Neural cell (in vitro differentiated cells): ENCODE measurements at regions not wholly inside any gene's neighbourhood (a gene's known extent, or its start where the extent isn't known, plus 50 kb on each side); places are given as distances from the start of the nearest gene placed in this dataset.

Experiments used
- H2AFZ ChIP-seq: fragments of 200-600, 300-800 bp; sonication (generic), shearing (Covaris generic); 2 replicates; pipeline ENCODE4 v1.6.0; 2014; ENCODE audit warnings: low read depth, mild to moderate bottlenecking, antibody characterized with exemption, low read length, moderate library complexity
- H3F3A ChIP-seq: fragments of 200-600 bp; shearing (Covaris generic); 2 replicates; pipeline ENCODE4 v1.6.1; 2016; ENCODE audit warnings: mild to moderate bottlenecking, moderate library complexity, mixed read lengths, antibody characterized with exemption, low read length; ENCODE audit not compliant: insufficient read depth, poor library complexity, severe bottlenecking
- H3K27ac ChIP-seq: fragments of 200-600, 300-800 bp; sonication (generic), shearing (Covaris generic); 2 replicates; pipeline ENCODE4 v1.5.1; 2014; ENCODE audit warnings: mild to moderate bottlenecking, low read length, moderate library complexity
- H3K27me3 ChIP-seq: fragments of 300-800, 200-600 bp; sonication (generic), shearing (Covaris generic); 2 replicates; pipeline ENCODE4 v1.6.0; 2014; ENCODE audit warnings: mild to moderate bottlenecking, low read depth, low read length, moderate library complexity; ENCODE audit not compliant: insufficient read depth
- H3K36me3 ChIP-seq: fragments of 300-800, 200-600 bp; sonication (generic), shearing (Covaris generic); 2 replicates; pipeline ENCODE4 v1.5.1; 2014; ENCODE audit warnings: mild to moderate bottlenecking, antibody characterized with exemption, low read length, moderate library complexity; ENCODE audit not compliant: insufficient read depth
- H3K4me2 ChIP-seq: fragments of 300-800, 200-600 bp; sonication (generic), shearing (Covaris generic); 2 replicates; pipeline ENCODE4 v1.6.0; 2014; ENCODE audit warnings: mild to moderate bottlenecking, low read length
- H3K4me3 ChIP-seq: fragments of 300-800, 200-600 bp; sonication (generic), shearing (Covaris generic); 2 replicates; pipeline ENCODE4 v1.5.1; 2014; ENCODE audit warnings: mild to moderate bottlenecking, low read length, moderate library complexity
- H3K79me2 ChIP-seq: fragments of 200-600 bp; shearing (Covaris generic); replicated peaks from 2 replicates; pipeline ENCODE4 v1.6.0; 2014; ENCODE audit warnings: mild to moderate bottlenecking, low read length, moderate library complexity; ENCODE audit not compliant: insufficient read depth
- H3K9ac ChIP-seq: fragments of 300-800, 200-600 bp; sonication (generic), shearing (Covaris generic); 2 replicates; pipeline ENCODE4 v1.6.1; 2016; ENCODE audit warnings: mild to moderate bottlenecking, low read length, mixed read lengths
- H3K9me2 ChIP-seq: fragments of 200-600 bp; shearing (Covaris generic); 2 replicates; pipeline ENCODE4 v1.6.1; 2016; ENCODE audit warnings: mild to moderate bottlenecking, low read length, mixed read lengths; ENCODE audit not compliant: insufficient read depth
- H3K9me3 ChIP-seq: fragments of 200-600, 300-800 bp; sonication (generic), shearing (Covaris generic); 2 replicates; pipeline ENCODE4 v1.6.1; 2016; ENCODE audit warnings: mild to moderate bottlenecking, mixed run types, low read length, moderate library complexity, mixed read lengths
- H4K20me1 ChIP-seq: fragments of 200-600 bp; shearing (Covaris generic); 2 replicates; pipeline ENCODE4 v1.6.1; 2016; ENCODE audit warnings: mild to moderate bottlenecking, mixed run types; ENCODE audit not compliant: insufficient read depth
- EP300 ChIP-seq: fragments of 450-650 bp; conservative IDR thresholded peaks from 2 replicates; pipeline ENCODE4 v1.6.1; 2014; ENCODE audit warnings: antibody characterized with exemption, mild to moderate bottlenecking, moderate library complexity; ENCODE audit not compliant: poor library complexity, severe bottlenecking
- EZH2 ChIP-seq: fragments of 200-600, 300-800 bp; shearing (Covaris generic), sonication (generic); IDR thresholded peaks from 2 replicates; pipeline ENCODE4 v1.6.1; 2014; ENCODE audit warnings: antibody characterized with exemption, low read length, borderline replicate concordance, mild to moderate bottlenecking; ENCODE audit not compliant: insufficient read depth, poor library complexity, severe bottlenecking
- MXI1 ChIP-seq: fragments of 450-650 bp; conservative IDR thresholded peaks from 2 replicates; pipeline ENCODE4 v1.6.1; 2014; ENCODE audit warnings: antibody characterized with exemption, mild to moderate bottlenecking; ENCODE audit not compliant: poor library complexity, severe bottlenecking
- POLR2AphosphoS5 ChIP-seq: IDR thresholded peaks from 2 replicates; pipeline ENCODE4 v1.6.1; 2012
- RAD21 ChIP-seq: fragments of 450-650 bp; conservative IDR thresholded peaks from 2 replicates; pipeline ENCODE4 v1.6.1; 2014; ENCODE audit warnings: antibody characterized with exemption, mild to moderate bottlenecking, moderate library complexity
- SMC3 ChIP-seq: fragments of 450-650 bp; conservative IDR thresholded peaks from 2 replicates; pipeline ENCODE4 v1.6.1; 2014; ENCODE audit warnings: antibody characterized with exemption, mild to moderate bottlenecking, moderate library complexity; ENCODE audit not compliant: poor library complexity
- TAF1 ChIP-seq: IDR thresholded peaks from 2 replicates; pipeline ENCODE4 v1.6.1; 2012; ENCODE audit warnings: low read depth
- TF ChIP-seq, protein P1 (sequence below): IDR thresholded peaks from 2 replicates; pipeline ENCODE4 v1.6.1; 2012; ENCODE audit warnings: borderline replicate concordance
- TF ChIP-seq, protein P2 (sequence below): fragments of 450-650 bp; IDR thresholded peaks from 2 replicates; pipeline ENCODE4 v1.5.1; 2014; ENCODE audit warnings: antibody characterized with exemption, mild to moderate bottlenecking, moderate library complexity; ENCODE audit not compliant: poor library complexity, severe bottlenecking

DNA sequence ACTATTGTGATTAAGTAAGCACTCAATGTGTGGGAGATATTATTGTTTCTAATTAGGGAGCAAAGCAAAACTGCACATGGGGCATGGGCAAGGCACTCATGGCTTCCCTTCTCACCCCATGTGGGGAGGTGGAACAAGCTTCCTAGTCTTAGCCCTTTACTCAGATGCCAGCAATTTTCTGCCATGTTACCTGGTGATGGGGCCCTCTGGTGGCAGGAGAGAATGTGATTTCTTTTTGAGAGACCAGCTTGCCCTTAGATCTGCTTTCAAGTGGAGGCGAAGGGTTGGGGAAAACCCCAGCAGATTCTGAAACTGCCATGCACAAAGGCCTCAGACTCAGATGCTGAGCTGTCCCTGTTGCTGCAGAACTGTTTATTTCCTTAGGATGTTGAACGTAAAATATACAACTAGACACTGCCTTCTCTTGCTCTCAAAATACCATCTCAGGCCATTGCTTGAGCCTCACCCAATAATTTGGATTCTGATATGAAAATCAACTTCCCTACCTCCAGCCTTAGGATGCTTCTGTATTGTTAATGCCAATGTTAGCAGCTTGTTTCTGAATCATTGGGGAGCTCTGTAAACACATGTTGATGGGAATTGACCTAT is 130.2 kb upstream of the TPRG1 start:
- H2AFZ ChIP-seq, result no peak overlapping the region
- no peaks in the 10 kb centered on the region for H3K36me3 ChIP-seq

DNA sequence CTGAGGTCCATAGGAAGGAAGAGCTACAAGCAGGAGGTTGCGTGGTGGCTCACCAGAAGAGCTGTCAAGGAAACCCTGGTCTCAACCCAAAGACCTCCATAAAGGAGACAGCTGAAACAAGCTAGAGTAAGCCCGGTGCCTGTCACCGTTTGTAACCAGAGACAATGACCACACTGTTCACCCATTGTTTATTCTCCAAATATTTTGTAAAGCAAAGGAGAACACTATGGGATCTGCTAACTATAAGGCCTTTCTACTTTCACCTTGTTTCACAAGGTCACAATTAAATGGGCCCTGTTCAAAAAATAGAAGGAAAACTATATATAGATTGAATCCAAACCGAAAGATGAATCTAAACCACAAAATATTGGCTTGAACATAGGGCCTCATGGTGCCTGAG is 128.9 kb upstream of the TPRG1 start:
- Histone ChIP-seq H3K9me3 (no peaks in the 10 kb centered on the region), H3K36me3 (no peaks in the 10 kb centered on the region), H4K20me1 (no peaks in the 10 kb centered on the region), H3K27ac (no peak overlapping the region), H3K4me2 (no peak overlapping the region), H3K9ac (no peak overlapping the region), H3K9me2 (no peaks in the 10 kb centered on the region), H3K4me3 (no peak overlapping the region), H3K79me2 (no peaks in the 10 kb centered on the region), H3F3A (no peaks in the 10 kb centered on the region), H2AFZ (no peak overlapping the region), H3K27me3 (no peaks in the 10 kb centered on the region)
- TF ChIP-seq EP300 (no peak), RAD21 (no peak), MXI1 (no peak), TAF1 (no peak), SMC3 (no peak), POLR2AphosphoS5 (no peak), EZH2 (no peak)
- TF ChIP-seq, protein P1, sequence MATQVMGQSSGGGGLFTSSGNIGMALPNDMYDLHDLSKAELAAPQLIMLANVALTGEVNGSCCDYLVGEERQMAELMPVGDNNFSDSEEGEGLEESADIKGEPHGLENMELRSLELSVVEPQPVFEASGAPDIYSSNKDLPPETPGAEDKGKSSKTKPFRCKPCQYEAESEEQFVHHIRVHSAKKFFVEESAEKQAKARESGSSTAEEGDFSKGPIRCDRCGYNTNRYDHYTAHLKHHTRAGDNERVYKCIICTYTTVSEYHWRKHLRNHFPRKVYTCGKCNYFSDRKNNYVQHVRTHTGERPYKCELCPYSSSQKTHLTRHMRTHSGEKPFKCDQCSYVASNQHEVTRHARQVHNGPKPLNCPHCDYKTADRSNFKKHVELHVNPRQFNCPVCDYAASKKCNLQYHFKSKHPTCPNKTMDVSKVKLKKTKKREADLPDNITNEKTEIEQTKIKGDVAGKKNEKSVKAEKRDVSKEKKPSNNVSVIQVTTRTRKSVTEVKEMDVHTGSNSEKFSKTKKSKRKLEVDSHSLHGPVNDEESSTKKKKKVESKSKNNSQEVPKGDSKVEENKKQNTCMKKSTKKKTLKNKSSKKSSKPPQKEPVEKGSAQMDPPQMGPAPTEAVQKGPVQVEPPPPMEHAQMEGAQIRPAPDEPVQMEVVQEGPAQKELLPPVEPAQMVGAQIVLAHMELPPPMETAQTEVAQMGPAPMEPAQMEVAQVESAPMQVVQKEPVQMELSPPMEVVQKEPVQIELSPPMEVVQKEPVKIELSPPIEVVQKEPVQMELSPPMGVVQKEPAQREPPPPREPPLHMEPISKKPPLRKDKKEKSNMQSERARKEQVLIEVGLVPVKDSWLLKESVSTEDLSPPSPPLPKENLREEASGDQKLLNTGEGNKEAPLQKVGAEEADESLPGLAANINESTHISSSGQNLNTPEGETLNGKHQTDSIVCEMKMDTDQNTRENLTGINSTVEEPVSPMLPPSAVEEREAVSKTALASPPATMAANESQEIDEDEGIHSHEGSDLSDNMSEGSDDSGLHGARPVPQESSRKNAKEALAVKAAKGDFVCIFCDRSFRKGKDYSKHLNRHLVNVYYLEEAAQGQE, result no peak
- TF ChIP-seq, protein P2, sequence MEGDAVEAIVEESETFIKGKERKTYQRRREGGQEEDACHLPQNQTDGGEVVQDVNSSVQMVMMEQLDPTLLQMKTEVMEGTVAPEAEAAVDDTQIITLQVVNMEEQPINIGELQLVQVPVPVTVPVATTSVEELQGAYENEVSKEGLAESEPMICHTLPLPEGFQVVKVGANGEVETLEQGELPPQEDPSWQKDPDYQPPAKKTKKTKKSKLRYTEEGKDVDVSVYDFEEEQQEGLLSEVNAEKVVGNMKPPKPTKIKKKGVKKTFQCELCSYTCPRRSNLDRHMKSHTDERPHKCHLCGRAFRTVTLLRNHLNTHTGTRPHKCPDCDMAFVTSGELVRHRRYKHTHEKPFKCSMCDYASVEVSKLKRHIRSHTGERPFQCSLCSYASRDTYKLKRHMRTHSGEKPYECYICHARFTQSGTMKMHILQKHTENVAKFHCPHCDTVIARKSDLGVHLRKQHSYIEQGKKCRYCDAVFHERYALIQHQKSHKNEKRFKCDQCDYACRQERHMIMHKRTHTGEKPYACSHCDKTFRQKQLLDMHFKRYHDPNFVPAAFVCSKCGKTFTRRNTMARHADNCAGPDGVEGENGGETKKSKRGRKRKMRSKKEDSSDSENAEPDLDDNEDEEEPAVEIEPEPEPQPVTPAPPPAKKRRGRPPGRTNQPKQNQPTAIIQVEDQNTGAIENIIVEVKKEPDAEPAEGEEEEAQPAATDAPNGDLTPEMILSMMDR, result no peak

More for the DNA sequence above, 130.2 kb upstream of the TPRG1 start:
- no peak overlapping the region for H3K4me3 ChIP-seq
- TF ChIP-seq POLR2AphosphoS5, result no peak
- TF ChIP-seq, protein P2, result peak; percentile 31
- no peak for TF ChIP-seq RAD21
- TF ChIP-seq MXI1, result no peak
- TF ChIP-seq, protein P1, result no peak
- TF ChIP-seq EZH2, result no peak
- TF ChIP-seq TAF1, result no peak
- TF ChIP-seq EP300, result no peak
- peak; percentile 36 for TF ChIP-seq SMC3
- H3K79me2 ChIP-seq, result no peaks in the 10 kb centered on the region
- no peaks in the 10 kb centered on the region for H4K20me1 ChIP-seq
- H3F3A ChIP-seq, result no peaks in the 10 kb centered on the region
- no peaks in the 10 kb centered on the region for H3K9me2 ChIP-seq
- no peaks in the 10 kb centered on the region for H3K27me3 ChIP-seq
- no peak overlapping the region for H3K27ac ChIP-seq
- H3K4me2 ChIP-seq, result no peak overlapping the region
- no peaks in the 10 kb centered on the region for H3K9me3 ChIP-seq
- no peak overlapping the region for H3K9ac ChIP-seq
